ENCODE measurements at regions not wholly inside any gene's neighbourhood (a gene's known extent, or its start where the extent isn't known, plus 50 kb on each side); places are given as distances from the start of the nearest gene placed in this dataset.

GRCh38 chr3:87136066-87136596 lies 91.0 kb upstream of the CHMP2B start:
- TF ChIP-seq POLR2AphosphoS5 (IDR thresholded peaks at IDR 0.05), result no peak
- TF ChIP-seq RAD21 (conservative IDR thresholded peaks at IDR 0.05), result no peak
- no peak for TF ChIP-seq REST (IDR thresholded peaks at IDR 0.05; ENCODE audit: borderline replicate concordance)
- TF ChIP-seq CTCF (IDR thresholded peaks at IDR 0.05; ENCODE audit: poor library complexity, severe bottlenecking), result no peak
- no peak for TF ChIP-seq MXI1 (conservative IDR thresholded peaks at IDR 0.05; ENCODE audit: poor library complexity, severe bottlenecking)
- no peak for TF ChIP-seq SMC3 (conservative IDR thresholded peaks at IDR 0.05; ENCODE audit: poor library complexity)
- no peak for TF ChIP-seq EP300 (conservative IDR thresholded peaks at IDR 0.05; ENCODE audit: poor library complexity, severe bottlenecking)
- no peak for TF ChIP-seq EZH2 (IDR thresholded peaks at IDR 0.05; ENCODE audit: borderline replicate concordance, insufficient read depth, low read length, poor library complexity, severe bottlenecking)
- TF ChIP-seq TAF1 (IDR thresholded peaks at IDR 0.05; ENCODE audit: low read depth), result no peak
- no peaks in the 10 kb centered on the region for H3F3A ChIP-seq (ENCODE audit: insufficient read depth, low read length, poor library complexity, severe bottlenecking)

GRCh38 chr3:87135412-87135811 lies 91.7 kb upstream of the CHMP2B start:
- H3K9ac ChIP-seq (ENCODE audit: low read length), result no peak overlapping the region
- H3K9me3 ChIP-seq (ENCODE audit: low read length), result no peaks in the 10 kb centered on the region
- H3K27ac ChIP-seq (ENCODE audit: low read length), result no peak overlapping the region
- no peak for TF ChIP-seq RAD21 (conservative IDR thresholded peaks at IDR 0.05)
- no peak for TF ChIP-seq MXI1 (conservative IDR thresholded peaks at IDR 0.05; ENCODE audit: poor library complexity, severe bottlenecking)
- no peak for TF ChIP-seq EZH2 (IDR thresholded peaks at IDR 0.05; ENCODE audit: borderline replicate concordance, insufficient read depth, low read length, poor library complexity, severe bottlenecking)
- TF ChIP-seq CTCF (IDR thresholded peaks at IDR 0.05; ENCODE audit: poor library complexity, severe bottlenecking), result no peak
- TF ChIP-seq SMC3 (conservative IDR thresholded peaks at IDR 0.05; ENCODE audit: poor library complexity), result no peak
- TF ChIP-seq TAF1 (IDR thresholded peaks at IDR 0.05; ENCODE audit: low read depth), result no peak
- no peak for TF ChIP-seq REST (IDR thresholded peaks at IDR 0.05; ENCODE audit: borderline replicate concordance)
- no peak for TF ChIP-seq EP300 (conservative IDR thresholded peaks at IDR 0.05; ENCODE audit: poor library complexity, severe bottlenecking)
- TF ChIP-seq POLR2AphosphoS5 (IDR thresholded peaks at IDR 0.05), result no peak
- H3F3A ChIP-seq (ENCODE audit: insufficient read depth, low read length, poor library complexity, severe bottlenecking), result no peaks in the 10 kb centered on the region
- H3K79me2 ChIP-seq (replicated peaks; ENCODE audit: insufficient read depth, low read length), result no peaks in the 10 kb centered on the region
- H3K36me3 ChIP-seq (ENCODE audit: insufficient read depth, low read length), result no peaks in the 10 kb centered on the region
- H3K9me2 ChIP-seq (ENCODE audit: insufficient read depth, low read length), result no peaks in the 10 kb centered on the region
- no peak overlapping the region for H3K4me2 ChIP-seq (ENCODE audit: low read length)
- H4K20me1 ChIP-seq (ENCODE audit: insufficient read depth), result no peaks in the 10 kb centered on the region
- H3K27me3 ChIP-seq (ENCODE audit: insufficient read depth, low read depth, low read length), result no peaks in the 10 kb centered on the region
- no peak overlapping the region for H3K4me3 ChIP-seq (ENCODE audit: low read length)
- H2AFZ ChIP-seq (ENCODE audit: low read depth, low read length), result no peak overlapping the region

More at GRCh38 chr3:87136066-87136596, 91.0 kb upstream of the CHMP2B start:
- Histone ChIP-seq H3K4me2 (ENCODE audit: low read length) (no peak overlapping the region), H2AFZ (ENCODE audit: low read depth, low read length) (no peak overlapping the region), H3K36me3 (ENCODE audit: insufficient read depth, low read length) (no peaks in the 10 kb centered on the region), H3K9me2 (ENCODE audit: insufficient read depth, low read length) (no peaks in the 10 kb centered on the region), H3K4me3 (ENCODE audit: low read length) (no peak overlapping the region), H4K20me1 (ENCODE audit: insufficient read depth) (no peaks in the 10 kb centered on the region), H3K9me3 (ENCODE audit: low read length) (no peaks in the 10 kb centered on the region), H3K79me2 (replicated peaks; ENCODE audit: insufficient read depth, low read length) (no peaks in the 10 kb centered on the region), H3K27me3 (ENCODE audit: insufficient read depth, low read depth, low read length) (no peaks in the 10 kb centered on the region), H3K27ac (ENCODE audit: low read length) (no peak overlapping the region), H3K9ac (ENCODE audit: low read length) (no peak overlapping the region)

All from neural cell (in vitro differentiated cells).